GM12873 (cell line): ENCODE measurements at regions not wholly inside any gene's neighbourhood (a gene's known extent, or its start where the extent isn't known, plus 50 kb on each side); places are given as distances from the start of the nearest gene placed in this dataset.

Experiments
- TF ChIP-seq, protein P1 (sequence below): IDR thresholded peaks from 2 replicates; pipeline ENCODE4 v1.5.1; 2012; ENCODE audit warnings: low read depth, mild to moderate bottlenecking, moderate library complexity, low read length, control low read depth; ENCODE audit not compliant: insufficient read depth; ENCODE audit errors: missing control alignments

- TF ChIP-seq, protein P1, sequence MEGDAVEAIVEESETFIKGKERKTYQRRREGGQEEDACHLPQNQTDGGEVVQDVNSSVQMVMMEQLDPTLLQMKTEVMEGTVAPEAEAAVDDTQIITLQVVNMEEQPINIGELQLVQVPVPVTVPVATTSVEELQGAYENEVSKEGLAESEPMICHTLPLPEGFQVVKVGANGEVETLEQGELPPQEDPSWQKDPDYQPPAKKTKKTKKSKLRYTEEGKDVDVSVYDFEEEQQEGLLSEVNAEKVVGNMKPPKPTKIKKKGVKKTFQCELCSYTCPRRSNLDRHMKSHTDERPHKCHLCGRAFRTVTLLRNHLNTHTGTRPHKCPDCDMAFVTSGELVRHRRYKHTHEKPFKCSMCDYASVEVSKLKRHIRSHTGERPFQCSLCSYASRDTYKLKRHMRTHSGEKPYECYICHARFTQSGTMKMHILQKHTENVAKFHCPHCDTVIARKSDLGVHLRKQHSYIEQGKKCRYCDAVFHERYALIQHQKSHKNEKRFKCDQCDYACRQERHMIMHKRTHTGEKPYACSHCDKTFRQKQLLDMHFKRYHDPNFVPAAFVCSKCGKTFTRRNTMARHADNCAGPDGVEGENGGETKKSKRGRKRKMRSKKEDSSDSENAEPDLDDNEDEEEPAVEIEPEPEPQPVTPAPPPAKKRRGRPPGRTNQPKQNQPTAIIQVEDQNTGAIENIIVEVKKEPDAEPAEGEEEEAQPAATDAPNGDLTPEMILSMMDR = no peak
Measured at GRCh38 chr20:40317156-40317790, 371.8 kb downstream of the MAFB start.

- TF ChIP-seq, protein P1 = no peak
Measured at GRCh38 chr20:40314278-40314677, 374.8 kb downstream of the MAFB start.

DNA sequence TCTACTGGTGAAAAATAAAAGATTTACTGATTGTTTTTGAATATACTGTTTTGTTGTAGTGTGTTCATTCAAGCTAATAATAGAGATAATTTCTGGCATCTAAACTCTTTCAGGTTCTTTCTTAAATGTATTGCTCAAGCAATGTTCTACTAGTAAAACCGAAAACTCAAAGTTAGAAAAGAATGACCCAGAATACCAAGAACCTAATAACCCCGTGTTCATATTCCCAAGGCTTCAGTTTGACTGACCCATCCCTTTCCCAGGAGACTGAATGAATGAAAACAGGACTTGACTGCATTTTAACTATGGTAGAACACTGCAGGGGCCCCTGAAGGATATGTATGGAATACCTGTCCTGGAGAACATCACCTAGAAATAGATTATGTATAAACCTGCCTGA lies 375.3 kb downstream of the MAFB start:
- TF ChIP-seq, protein P1 = no peak

- TF ChIP-seq, protein P1 = no peak
Measured at GRCh38 chr20:40309731-40310130, 379.3 kb downstream of the MAFB start.

GRCh38 chr20:40307997-40308396 lies 381.0 kb downstream of the MAFB start:
- TF ChIP-seq, protein P1 = no peak

DNA sequence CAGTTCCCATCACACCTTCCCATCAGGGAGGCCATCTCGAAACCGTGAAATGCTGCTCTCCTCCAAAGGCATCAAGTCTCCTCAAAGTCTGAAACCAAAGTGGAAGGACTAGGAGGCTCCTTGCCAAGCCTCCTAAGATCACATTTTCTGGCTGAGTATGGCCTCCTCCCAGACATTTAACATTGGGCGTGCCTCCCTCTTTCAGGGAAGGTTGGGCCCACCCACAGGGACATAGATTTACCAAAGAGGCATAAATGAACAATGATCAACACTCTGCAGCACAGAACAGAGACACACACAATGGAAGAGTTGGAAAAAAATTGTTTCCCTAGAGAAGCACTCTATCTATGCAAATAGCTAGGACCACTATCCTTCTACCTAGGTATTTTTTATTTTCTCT lies 381.8 kb downstream of the MAFB start:
- TF ChIP-seq, protein P1 = no peak

- TF ChIP-seq, protein P1 = no peak
Measured at GRCh38 chr20:40305303-40305702, 383.7 kb downstream of the MAFB start.

- TF ChIP-seq, protein P1 = no peak
Measured at GRCh38 chr20:40304119-40304613, 384.9 kb downstream of the MAFB start.
